HepG2 (cell line): ENCODE measurements at regions not wholly inside any gene's neighbourhood (a gene's known extent, or its start where the extent isn't known, plus 50 kb on each side); places are given as distances from the start of the nearest gene placed in this dataset.
A peak's percentile ranks its signal among the peaks of the same experiment; 100 is the strongest.

ENCODE experiments used
- ATAC-seq: fragments of 200-7000 bp; cut with Tn5 transposase; 3 replicates; pipeline ENCODE4 v1.9.1; 2020; ENCODE audit warnings: mild to moderate bottlenecking, moderate library complexity
- BruUV-seq: library from RNA; stranded (reverse); fragments of 400-500 nt; replicated peaks from 2 replicates; lab custom pipeline; 2021; lab: Mats Ljungman, UMichigan
- CTCF ChIA-PET: fragments of 300-600 bp; formaldehyde crosslinking; extraction: SDS; loops from one replicate; lab custom pipeline; 2021; ENCODE audit warnings: low total read pairs, inconsistent platforms, low intra/inter-chr PET ratio; lab: Yijun Ruan, JAX
- POLR2A ChIA-PET: fragments of 350-600 bp; sonication (Branson Sonifier 250); formaldehyde crosslinking; loops from one replicate; lab custom pipeline; 2020; ENCODE audit warnings: antibody characterized with exemption, inconsistent platforms; lab: Yijun Ruan, JAX
- DNase-seq: peaks from one replicate; pipeline ENCODE4 v3.0.0-alpha.2; 2015; ENCODE audit warnings: low spot score
- FAIRE-seq: peaks from 3 replicates; lab custom pipeline; 2011; peaks lifted over from hg19 to GRCh38; lab: Jason Lieb, UNC
- H2AFZ ChIP-seq: one replicate; pipeline ENCODE4 v1.6.1; 2011; ENCODE audit warnings: low read length, inconsistent platforms
- H3K27ac ChIP-seq: fragments of 300-600 bp; 3 replicates; pipeline ENCODE4 v1.8.0; 2011; ENCODE audit warnings: mixed run types, mild to moderate bottlenecking, mixed read lengths, low read length, inconsistent platforms; ENCODE audit not compliant: insufficient read depth; ENCODE audit errors: extremely low read length
- H3K27me3 ChIP-seq, 2 experiments: fragments of 200-600 bp in 1 of 2; 2 replicates in 1 of 2; 3 replicates in 1 of 2; pipeline versions ENCODE4 v1.6.0 to v1.8.0; 2011; ENCODE audit warnings: low read length in 2 of 2, mild to moderate bottlenecking in 2 of 2, moderate library complexity in 2 of 2, inconsistent platforms in 1 of 2; ENCODE audit not compliant: insufficient read depth in 2 of 2, control insufficient read depth in 1 of 2
- H3K36me3 ChIP-seq, 2 experiments: fragments of 200-600 bp in 1 of 2; replicated peaks in 1 of 2; 2 replicates in 1 of 2; 3 replicates in 1 of 2; pipeline versions ENCODE4 v1.5.1 to v1.8.0; 2011; ENCODE audit warnings: low read length in 2 of 2, inconsistent platforms in 1 of 2; ENCODE audit not compliant: insufficient read depth in 2 of 2, control insufficient read depth in 1 of 2
- H3K4me1 ChIP-seq: 2 replicates; pipeline ENCODE4 v1.5.1; 2012; ENCODE audit warnings: low read length, inconsistent platforms; ENCODE audit not compliant: insufficient read depth
- H3K4me2 ChIP-seq: 2 replicates; pipeline ENCODE4 v1.6.0; 2011; ENCODE audit warnings: low read depth, low read length, inconsistent platforms
- H3K4me3 ChIP-seq, 3 experiments: fragments of 200-600 bp in 1 of 3; sonication (generic), shearing (Covaris generic) in 1 of 3; replicated peaks in 1 of 3; 2 replicates each; pipeline ENCODE4 v1.5.1; 2011 to 2016; ENCODE audit warnings: low read length in 3 of 3, inconsistent platforms in 2 of 3, low read depth in 2 of 3, mild to moderate bottlenecking in 2 of 3, control low read depth in 1 of 3, mixed read lengths in 1 of 3; ENCODE audit not compliant: insufficient read depth in 1 of 3
- H3K79me2 ChIP-seq: one replicate; pipeline ENCODE4 v1.6.1; 2011; ENCODE audit warnings: low read length, inconsistent platforms; ENCODE audit not compliant: insufficient read depth
- H3K9ac ChIP-seq: 2 replicates; pipeline ENCODE4 v1.6.0; 2011; ENCODE audit warnings: mild to moderate bottlenecking, low read depth, low read length, inconsistent platforms; ENCODE audit not compliant: insufficient read depth
- H3K9me3 ChIP-seq: 2 replicates; pipeline ENCODE4 v1.5.1; 2012; ENCODE audit warnings: mild to moderate bottlenecking, low read length
- H4K20me1 ChIP-seq: 2 replicates; pipeline ENCODE4 v1.6.0; 2011; ENCODE audit warnings: inconsistent platforms, mild to moderate bottlenecking, low read length, moderate library complexity; ENCODE audit not compliant: insufficient read depth
- FOXA1 ChIP-seq, 2 experiments: fragments of 450-650 bp in 1 of 2; sonication (generic) in 1 of 2; formaldehyde crosslinking in 1 of 2; IDR thresholded peaks; 2 replicates each; pipeline versions ENCODE4 v1.4.0 to v1.6.1; 2016 to 2020; ENCODE audit warnings: missing genetic modification reagents in 1 of 2
- FOXA3 ChIP-seq: IDR thresholded peaks from 2 replicates; pipeline ENCODE4 v1.6.1; 2016; ENCODE audit warnings: missing genetic modification reagents, missing compliant biosample characterization
- GATAD1 ChIP-seq: IDR thresholded peaks from 2 replicates; pipeline ENCODE4 v1.6.1; 2016; ENCODE audit warnings: missing genetic modification reagents, missing compliant biosample characterization
- HNF1A ChIP-seq, 2 experiments: sonication (generic) in 1 of 2; formaldehyde crosslinking in 1 of 2; IDR thresholded peaks; 2 replicates each; pipeline versions ENCODE4 v1.4.0 to v1.6.1; 2016 to 2020; ENCODE audit warnings: borderline replicate concordance in 1 of 2, low read depth in 1 of 2, mild to moderate bottlenecking in 1 of 2, missing genetic modification reagents in 1 of 2
- MAFF ChIP-seq: IDR thresholded peaks from 2 replicates; pipeline ENCODE4 v1.6.1; 2011; ENCODE audit warnings: low read depth, low read length, improper control_type of control experiment
- MXD1 ChIP-seq: sonication (generic); formaldehyde crosslinking; IDR thresholded peaks from 2 replicates; pipeline ENCODE4 v1.4.0; 2020; ENCODE audit warnings: mild to moderate bottlenecking, missing genetic modification reagents
- NFYB ChIP-seq: sonication (generic); formaldehyde crosslinking; IDR thresholded peaks from 2 replicates; pipeline ENCODE4 v1.4.0; 2020; ENCODE audit warnings: missing genetic modification reagents
- POGZ ChIP-seq: sonication (generic); formaldehyde crosslinking; IDR thresholded peaks from 2 replicates; pipeline ENCODE4 v1.4.0; 2020; ENCODE audit warnings: mild to moderate bottlenecking, missing genetic modification reagents
- RARG ChIP-seq: sonication (generic); formaldehyde crosslinking; IDR thresholded peaks from 2 replicates; pipeline ENCODE4 v1.4.0; 2020; ENCODE audit warnings: low read depth, mild to moderate bottlenecking, missing genetic modification reagents
- RNF2 ChIP-seq: fragments of 450-650 bp; conservative IDR thresholded peaks from 2 replicates; pipeline ENCODE4 v1.6.1; 2016; ENCODE audit warnings: low read depth
- SRF ChIP-seq: IDR thresholded peaks from 2 replicates; pipeline ENCODE4 v1.6.1; 2011; ENCODE audit warnings: mild to moderate bottlenecking, low read depth, low read length, moderate library complexity
- TBX3 ChIP-seq: fragments of 450-650 bp; IDR thresholded peaks from 2 replicates; pipeline ENCODE4 v1.6.1; 2017; ENCODE audit warnings: antibody characterized with exemption, mild to moderate bottlenecking, inconsistent platforms, borderline replicate concordance
- THRA ChIP-seq: sonication (generic); formaldehyde crosslinking; IDR thresholded peaks from 2 replicates; pipeline ENCODE4 v1.4.0; 2020; ENCODE audit warnings: missing genetic modification reagents, borderline replicate concordance
- ZMAT5 ChIP-seq: sonication (generic); formaldehyde crosslinking; IDR thresholded peaks from 2 replicates; pipeline ENCODE4 v1.5.0; 2020; ENCODE audit warnings: mild to moderate bottlenecking, low read depth, missing genetic modification reagents, borderline replicate concordance
- ZNF431 ChIP-seq: sonication (generic); formaldehyde crosslinking; IDR thresholded peaks from 2 replicates; pipeline ENCODE4 v1.9.0; 2022; ENCODE audit warnings: missing genetic modification reagents, low read depth, mild to moderate bottlenecking, borderline replicate concordance
- ZNF772 ChIP-seq: sonication (generic); formaldehyde crosslinking; IDR thresholded peaks from 2 replicates; pipeline ENCODE4 v1.5.0; 2020; ENCODE audit warnings: mild to moderate bottlenecking, missing genetic modification reagents
- ZNF788 ChIP-seq: sonication (generic); formaldehyde crosslinking; IDR thresholded peaks from 2 replicates; pipeline ENCODE4 v1.5.0; 2020; ENCODE audit warnings: mild to moderate bottlenecking, missing genetic modification reagents, borderline replicate concordance
- WGBS: methylation state at CpG from one replicate; pipeline ENCODE4 v1.1.6; 2017; ENCODE audit warnings: low lambda C conversion rate; 5-methylcytosine and 5-hydroxymethylcytosine counted together
- in situ Hi-C: cut with HindIII; loops from 2 replicates; pipeline ENCODE4 v1.10.0; 2017; ENCODE audit warnings: low pct_unique_long_range_greater_than_20kb; ENCODE audit not compliant: extremely low pct_ligation_motif_present
- intact Hi-C: fragments of 100-400 bp; cut with micrococcal nuclease; formaldehyde crosslinking; loops from one replicate; pipeline ENCODE4 v1.10.0; 2022; ENCODE audit not compliant: unreplicated experiment

GRCh38 chr3:82572721-82573120, 811.3 kb upstream of the GBE1 start (continued):
- TF ChIP-seq ZMAT5 (CRISPR knock-in tag), result no peak

GRCh38 chr3:82568776-82569338, 807.4 kb upstream of the GBE1 start:
- Histone ChIP-seq H3K4me2 (no peak overlapping the region), H2AFZ (no peak overlapping the region), H3K27me3 (no peaks in the 10 kb centered on the region), H3K4me1 (peaks cover 7% of the 10 kb centered on the region; the same call in 1 of the 2 replicates), H3K79me2 (no peaks in the 10 kb centered on the region), H3K36me3 (no peaks in the 10 kb centered on the region), H4K20me1 (no peaks in the 10 kb centered on the region), H3K9ac (no peak overlapping the region), H3K4me3 (no peak overlapping the region), H3K9me3 (no peaks in the 10 kb centered on the region), H3K27ac (no peak overlapping the region)
- intact Hi-C loops, result no loop called here
- no TSS peak for BruUV-seq
- peak; percentile 63 for ATAC-seq
- in situ Hi-C loops, result no loop called here
- CTCF ChIA-PET, result no interaction called here
- DNase-seq, result peak; percentile 31
- no peak for FAIRE-seq
- 0% methylated on average over 3 of the region's 3 CpGs for WGBS
- POLR2A ChIA-PET, result no interaction called here
- no peak for TF ChIP-seq POGZ
- peak; percentile 33; the same call in 1 of the 2 replicates for TF ChIP-seq FOXA3 (CRISPR knock-in tag)
- TF ChIP-seq MAFF, result no peak
- no peak for TF ChIP-seq MXD1
- no peak for TF ChIP-seq RARG (CRISPR knock-in tag)
- no peak for TF ChIP-seq ZNF788 (CRISPR knock-in tag)
- peak; percentile 47; the same call in 1 of the 2 replicates for TF ChIP-seq FOXA1 (IDR thresholded peaks at IDR 0.05)
- TF ChIP-seq FOXA1 (CRISPR knock-in tag; IDR thresholded peaks at IDR 0.05), result no peak
- peak; percentile 69; the same call in 1 of the 2 replicates for TF ChIP-seq TBX3
- no peak for TF ChIP-seq NFYB
- TF ChIP-seq HNF1A (IDR thresholded peaks at IDR 0.05; ENCODE audit: low read depth), result no peak
- TF ChIP-seq HNF1A (CRISPR knock-in tag; IDR thresholded peaks at IDR 0.05; ENCODE audit: borderline replicate concordance), result no peak
- TF ChIP-seq ZNF772, result no peak
- no peak for TF ChIP-seq THRA (CRISPR knock-in tag)
- TF ChIP-seq ZNF431 (CRISPR knock-in tag), result no peak
- TF ChIP-seq RNF2, result no peak
- TF ChIP-seq SRF, result no peak
- TF ChIP-seq GATAD1, result no peak
